ENCODE measurements at regions not wholly inside any gene's neighbourhood (a gene's known extent, or its start where the extent isn't known, plus 50 kb on each side); places are given as distances from the start of the nearest gene placed in this dataset.

GRCh38 chr6:26243752-26244151 lies 121.2 kb upstream of the BTN3A2 start:
- peaks cover 11% of the 10 kb centered on the region for H3K27me3 ChIP-seq (ENCODE audit: insufficient read depth, low read depth, low read length)
- TF ChIP-seq MXI1 (conservative IDR thresholded peaks at IDR 0.05; ENCODE audit: poor library complexity, severe bottlenecking) (no peak), EP300 (conservative IDR thresholded peaks at IDR 0.05; ENCODE audit: poor library complexity, severe bottlenecking) (no peak), RAD21 (conservative IDR thresholded peaks at IDR 0.05) (no peak), SMC3 (conservative IDR thresholded peaks at IDR 0.05; ENCODE audit: poor library complexity) (no peak), POLR2AphosphoS5 (IDR thresholded peaks at IDR 0.05) (no peak), CTCF (IDR thresholded peaks at IDR 0.05; ENCODE audit: poor library complexity, severe bottlenecking) (no peak), TAF1 (IDR thresholded peaks at IDR 0.05; ENCODE audit: low read depth) (no peak), EZH2 (IDR thresholded peaks at IDR 0.05; ENCODE audit: borderline replicate concordance, insufficient read depth, low read length, poor library complexity, severe bottlenecking) (no peak)

GRCh38 chr6:26246058-26246457 lies 118.9 kb upstream of the BTN3A2 start:
- H2AFZ ChIP-seq (ENCODE audit: low read depth, low read length) = no peak overlapping the region
- H3K27ac ChIP-seq (ENCODE audit: low read length) = no peak overlapping the region
- no peaks in the 10 kb centered on the region for H3K9me3 ChIP-seq (ENCODE audit: low read length)
- H3K4me3 ChIP-seq (ENCODE audit: low read length) = no peak overlapping the region
- H3K27me3 ChIP-seq (ENCODE audit: insufficient read depth, low read depth, low read length) = peaks cover under 1% of the 10 kb centered on the region
- no peaks in the 10 kb centered on the region for H4K20me1 ChIP-seq (ENCODE audit: insufficient read depth)
- H3F3A ChIP-seq (ENCODE audit: insufficient read depth, low read length, poor library complexity, severe bottlenecking) = peaks cover 8% of the 10 kb centered on the region
- no peaks in the 10 kb centered on the region for H3K36me3 ChIP-seq (ENCODE audit: insufficient read depth, low read length)
- H3K9ac ChIP-seq (ENCODE audit: low read length) = no peak overlapping the region
- no peak overlapping the region for H3K4me2 ChIP-seq (ENCODE audit: low read length)
- H3K9me2 ChIP-seq (ENCODE audit: insufficient read depth, low read length) = no peaks in the 10 kb centered on the region
- no peak for TF ChIP-seq EP300 (conservative IDR thresholded peaks at IDR 0.05; ENCODE audit: poor library complexity, severe bottlenecking)
- TF ChIP-seq MXI1 (conservative IDR thresholded peaks at IDR 0.05; ENCODE audit: poor library complexity, severe bottlenecking) = no peak
- no peak for TF ChIP-seq TAF1 (IDR thresholded peaks at IDR 0.05; ENCODE audit: low read depth)
- TF ChIP-seq RAD21 (conservative IDR thresholded peaks at IDR 0.05) = no peak
- TF ChIP-seq CTCF (IDR thresholded peaks at IDR 0.05; ENCODE audit: poor library complexity, severe bottlenecking) = no peak
- no peak for TF ChIP-seq SMC3 (conservative IDR thresholded peaks at IDR 0.05; ENCODE audit: poor library complexity)
- TF ChIP-seq POLR2AphosphoS5 (IDR thresholded peaks at IDR 0.05) = no peak
- TF ChIP-seq EZH2 (IDR thresholded peaks at IDR 0.05; ENCODE audit: borderline replicate concordance, insufficient read depth, low read length, poor library complexity, severe bottlenecking) = no peak
- no peak for TF ChIP-seq REST (IDR thresholded peaks at IDR 0.05; ENCODE audit: borderline replicate concordance)
- no peaks in the 10 kb centered on the region for H3K79me2 ChIP-seq (replicated peaks; ENCODE audit: insufficient read depth, low read length)

More at GRCh38 chr6:26243752-26244151, 121.2 kb upstream of the BTN3A2 start:
- no peak overlapping the region for H3K4me3 ChIP-seq (ENCODE audit: low read length)
- H4K20me1 ChIP-seq (ENCODE audit: insufficient read depth) = no peaks in the 10 kb centered on the region
- no peaks in the 10 kb centered on the region for H3K79me2 ChIP-seq (replicated peaks; ENCODE audit: insufficient read depth, low read length)
- H3K36me3 ChIP-seq (ENCODE audit: insufficient read depth, low read length) = no peaks in the 10 kb centered on the region
- no peak overlapping the region for H3K9ac ChIP-seq (ENCODE audit: low read length)
- peaks cover 9% of the 10 kb centered on the region for H3K9me3 ChIP-seq (ENCODE audit: low read length)
- H2AFZ ChIP-seq (ENCODE audit: low read depth, low read length) = no peak overlapping the region
- no peak overlapping the region for H3K4me2 ChIP-seq (ENCODE audit: low read length)
- H3K27ac ChIP-seq (ENCODE audit: low read length) = no peak overlapping the region
- no peaks in the 10 kb centered on the region for H3K9me2 ChIP-seq (ENCODE audit: insufficient read depth, low read length)
- H3F3A ChIP-seq (ENCODE audit: insufficient read depth, low read length, poor library complexity, severe bottlenecking) = no peaks in the 10 kb centered on the region
